GM23338 (cell line): ENCODE measurements at regions not wholly inside any gene's neighbourhood (a gene's known extent, or its start where the extent isn't known, plus 50 kb on each side); places are given as distances from the start of the nearest gene placed in this dataset.

Experiments
- ATAC-seq: fragments of 200-7000 bp; cut with Tn5 transposase; 3 replicates; pipeline ENCODE4 v1.9.1; 2020
- DNase-seq: peaks from one replicate; pipeline ENCODE4 v3.0.0-alpha.2; 2015; ENCODE audit warnings: low spot score
- H2AFZ ChIP-seq: fragments of 200-600 bp; sonication (generic); 2 replicates; pipeline ENCODE4 v1.8.0; 2016; ENCODE audit warnings: antibody characterized with exemption, mild to moderate bottlenecking, moderate library complexity
- H3F3A ChIP-seq: fragments of 200-600 bp; sonication (generic); replicated peaks from 2 replicates; pipeline ENCODE4 v1.8.0; 2017; ENCODE audit warnings: antibody characterized with exemption, mixed run types, low read depth
- H3K27ac ChIP-seq: fragments of 200-600 bp; sonication (generic); 2 replicates; pipeline ENCODE4 v1.6.1; 2016; ENCODE audit warnings: low read depth
- H3K27me3 ChIP-seq: fragments of 200-600 bp; sonication (generic); 2 replicates; pipeline ENCODE4 v1.8.0; 2016; ENCODE audit warnings: mild to moderate bottlenecking, mixed run types, moderate library complexity; ENCODE audit not compliant: insufficient read depth
- H3K36me3 ChIP-seq: fragments of 200-600 bp; sonication (generic); 2 replicates; pipeline ENCODE4 v1.8.0; 2016; ENCODE audit warnings: mild to moderate bottlenecking; ENCODE audit not compliant: insufficient read depth
- H3K4me1 ChIP-seq: fragments of 200-600 bp; sonication (generic); 2 replicates; pipeline ENCODE4 v1.8.0; 2016; ENCODE audit warnings: mild to moderate bottlenecking, moderate library complexity; ENCODE audit not compliant: insufficient read depth
- H3K4me2 ChIP-seq: fragments of 200-600 bp; sonication (generic); 2 replicates; pipeline ENCODE4 v1.7.1; 2017; ENCODE audit warnings: mixed run types
- H3K4me3 ChIP-seq: fragments of 200-600 bp; sonication (generic); 2 replicates; pipeline ENCODE4 v1.6.1; 2016; ENCODE audit warnings: mixed run types
- H3K79me2 ChIP-seq: fragments of 200-600 bp; sonication (generic); replicated peaks from 2 replicates; pipeline ENCODE4 v1.8.0; 2017; ENCODE audit warnings: mild to moderate bottlenecking; ENCODE audit not compliant: insufficient read depth
- H3K9me2 ChIP-seq: fragments of 200-600 bp; sonication (generic); 2 replicates; pipeline ENCODE4 v1.8.0; 2017; ENCODE audit not compliant: insufficient read depth
- H4K20me1 ChIP-seq: fragments of 200-600 bp; sonication (generic); replicated peaks from 2 replicates; pipeline ENCODE4 v1.8.0; 2017; ENCODE audit warnings: mild to moderate bottlenecking; ENCODE audit not compliant: insufficient read depth
- H3K27ac Mint-ChIP-seq: 2 replicates; pipeline ENCODE4 v1.8.0; 2020; ENCODE audit warnings: inconsistent platforms, mild to moderate bottlenecking, moderate library complexity, mixed read lengths
- H3K27me3 Mint-ChIP-seq: 3 replicates; pipeline ENCODE4 v1.8.0; 2022; ENCODE audit warnings: low read depth, mild to moderate bottlenecking, moderate library complexity, mixed read lengths, inconsistent platforms; ENCODE audit not compliant: insufficient read depth, poor library complexity
- H3K36me3 Mint-ChIP-seq: 3 replicates; pipeline ENCODE4 v1.8.0; 2021; ENCODE audit warnings: low read depth, mild to moderate bottlenecking, inconsistent platforms, moderate library complexity, mixed read lengths
- H3K4me1 Mint-ChIP-seq: 3 replicates; pipeline ENCODE4 v1.8.0; 2020; ENCODE audit warnings: mild to moderate bottlenecking, inconsistent platforms, mixed read lengths
- H3K4me3 Mint-ChIP-seq: 3 replicates; pipeline ENCODE4 v1.8.0; 2021; ENCODE audit warnings: moderate library complexity, mild to moderate bottlenecking, inconsistent platforms, mixed read lengths
- H3K9me3 Mint-ChIP-seq: 3 replicates; pipeline ENCODE4 v1.8.0; 2020; ENCODE audit warnings: moderate library complexity, mild to moderate bottlenecking, inconsistent platforms, mixed read lengths
- CREB1 ChIP-seq: fragments of 250-450 bp; sonication (Bioruptor Pico); IDR thresholded peaks from 2 replicates; pipeline ENCODE4 v1.5.0; 2020; ENCODE audit warnings: low read depth, mild to moderate bottlenecking, moderate library complexity
- JUNB ChIP-seq: IDR thresholded peaks from one replicate; pipeline ENCODE4 v1.6.1; 2016; ENCODE audit warnings: antibody characterized with exemption; ENCODE audit not compliant: unreplicated experiment
- NANOG ChIP-seq: IDR thresholded peaks from 2 replicates; pipeline ENCODE4 v1.6.1; 2016; ENCODE audit warnings: antibody characterized with exemption, borderline replicate concordance
- STAT1 ChIP-seq: IDR thresholded peaks from one replicate; pipeline ENCODE4 v1.6.1; 2016; ENCODE audit warnings: antibody characterized with exemption; ENCODE audit not compliant: unreplicated experiment
- ZNF114 ChIP-seq: fragments of 250-450 bp; sonication (Bioruptor Pico); IDR thresholded peaks from 2 replicates; pipeline ENCODE4 v1.5.0; 2020; ENCODE audit warnings: mild to moderate bottlenecking, moderate library complexity
- ZNF331 ChIP-seq: fragments of 250-450 bp; sonication (Bioruptor Pico); IDR thresholded peaks from 2 replicates; pipeline ENCODE4 v1.5.0; 2020; ENCODE audit warnings: low read depth, mild to moderate bottlenecking, moderate library complexity
- TF ChIP-seq, protein P1 (sequence below): IDR thresholded peaks from 2 replicates; pipeline ENCODE4 v1.6.1; 2016; ENCODE audit warnings: antibody characterized with exemption
- TF ChIP-seq, protein P2 (sequence below): IDR thresholded peaks from one replicate; pipeline ENCODE4 v1.6.1; 2018; ENCODE audit warnings: antibody characterized with exemption; ENCODE audit not compliant: unreplicated experiment
- TF ChIP-seq, protein P3 (sequence below): fragments of 250-450 bp; sonication (Bioruptor Pico); IDR thresholded peaks from 2 replicates; pipeline ENCODE4 v1.5.0; 2020; ENCODE audit warnings: mild to moderate bottlenecking, moderate library complexity
- TF ChIP-seq, protein P4 (sequence below), 2 experiments: fragments of 200-600 bp in 1 of 2; sonication (generic) in 1 of 2; conservative IDR thresholded peaks; 2 replicates each; pipeline versions ENCODE4 v1.5.1 to v1.6.1; 2016 to 2017; ENCODE audit warnings: antibody characterized with exemption in 2 of 2, low read depth in 2 of 2, mild to moderate bottlenecking in 2 of 2, moderate library complexity in 1 of 2

DNA sequence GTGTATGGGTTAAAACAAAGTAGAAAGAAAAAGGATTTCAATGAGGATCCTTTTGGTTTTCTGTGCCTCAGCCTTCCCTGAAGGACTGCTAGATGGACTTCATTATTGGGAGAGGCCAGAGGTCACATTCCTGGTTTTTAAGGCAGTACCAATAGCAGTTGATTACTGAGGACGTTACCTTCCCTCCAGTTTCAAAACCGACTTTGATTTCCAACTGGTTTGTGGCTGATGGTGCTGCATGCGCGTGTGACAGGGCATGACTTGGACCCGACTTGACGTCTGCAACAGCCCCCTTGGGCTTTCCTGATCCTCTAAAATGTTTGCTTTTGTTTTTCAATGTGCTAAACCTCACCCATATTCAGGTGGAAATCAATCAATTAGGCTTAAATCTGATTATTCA is 314.3 kb upstream of the ARGLU1 start:
- H3K27ac ChIP-seq = no peak overlapping the region
- no peak overlapping the region for H3K4me3 ChIP-seq
- peaks cover 11% of the 10 kb centered on the region for H3K9me3 Mint-ChIP-seq
- H3K4me1 ChIP-seq = peaks cover 17% of the 10 kb centered on the region
- no peaks in the 10 kb centered on the region for H3K36me3 ChIP-seq
- peaks cover 22% of the 10 kb centered on the region for H3K4me1 Mint-ChIP-seq
- peak overlapping the region; percentile 18; the same call in 1 of the 2 replicates for H3K4me2 ChIP-seq
- ATAC-seq (peak; percentile 51), DNase-seq (peak; percentile 20)
- TF ChIP-seq NANOG = no peak
- H3K27ac Mint-ChIP-seq = peak overlapping the region; percentile 41; the same call in 1 of the 2 replicates
- no peaks in the 10 kb centered on the region for H4K20me1 ChIP-seq
- H3K36me3 Mint-ChIP-seq = peaks cover under 1% of the 10 kb centered on the region; the same call in 1 of the 3 replicates
- H3K4me3 Mint-ChIP-seq = no peak overlapping the region
- peak overlapping the region; percentile 48 for H2AFZ ChIP-seq
- no peaks in the 10 kb centered on the region for H3K27me3 ChIP-seq
- H3K79me2 ChIP-seq = no peaks in the 10 kb centered on the region
- H3F3A ChIP-seq = no peaks in the 10 kb centered on the region
- peaks cover 4% of the 10 kb centered on the region for H3K27me3 Mint-ChIP-seq
- peaks cover 10% of the 10 kb centered on the region; the same call in 1 of the 2 replicates for H3K9me2 ChIP-seq

- Mint-ChIP-seq H3K27me3 (peaks cover 3% of the 10 kb centered on the region), H3K36me3 (no peaks in the 10 kb centered on the region), H3K4me3 (no peak overlapping the region), H3K9me3 (peaks cover 5% of the 10 kb centered on the region; the same call in 2 of the 3 replicates), H3K27ac (no peak overlapping the region), H3K4me1 (peaks cover 22% of the 10 kb centered on the region; the same call in 2 of the 3 replicates)
- H3K27me3 ChIP-seq = no peaks in the 10 kb centered on the region
- H4K20me1 ChIP-seq = no peaks in the 10 kb centered on the region
- no peaks in the 10 kb centered on the region for H3F3A ChIP-seq
- no peak overlapping the region for H3K4me3 ChIP-seq
- no peak overlapping the region for H2AFZ ChIP-seq
- DNase-seq (no peak), ATAC-seq (no peak)
- H3K9me2 ChIP-seq = no peaks in the 10 kb centered on the region
- no peak overlapping the region for H3K4me2 ChIP-seq
- no peaks in the 10 kb centered on the region for H3K36me3 ChIP-seq
- no peaks in the 10 kb centered on the region for H3K79me2 ChIP-seq
- H3K27ac ChIP-seq = no peak overlapping the region
- peaks cover 17% of the 10 kb centered on the region for H3K4me1 ChIP-seq
- TF ChIP-seq, protein P1, sequence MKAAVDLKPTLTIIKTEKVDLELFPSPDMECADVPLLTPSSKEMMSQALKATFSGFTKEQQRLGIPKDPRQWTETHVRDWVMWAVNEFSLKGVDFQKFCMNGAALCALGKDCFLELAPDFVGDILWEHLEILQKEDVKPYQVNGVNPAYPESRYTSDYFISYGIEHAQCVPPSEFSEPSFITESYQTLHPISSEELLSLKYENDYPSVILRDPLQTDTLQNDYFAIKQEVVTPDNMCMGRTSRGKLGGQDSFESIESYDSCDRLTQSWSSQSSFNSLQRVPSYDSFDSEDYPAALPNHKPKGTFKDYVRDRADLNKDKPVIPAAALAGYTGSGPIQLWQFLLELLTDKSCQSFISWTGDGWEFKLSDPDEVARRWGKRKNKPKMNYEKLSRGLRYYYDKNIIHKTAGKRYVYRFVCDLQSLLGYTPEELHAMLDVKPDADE = no peak
- TF ChIP-seq, protein P2, sequence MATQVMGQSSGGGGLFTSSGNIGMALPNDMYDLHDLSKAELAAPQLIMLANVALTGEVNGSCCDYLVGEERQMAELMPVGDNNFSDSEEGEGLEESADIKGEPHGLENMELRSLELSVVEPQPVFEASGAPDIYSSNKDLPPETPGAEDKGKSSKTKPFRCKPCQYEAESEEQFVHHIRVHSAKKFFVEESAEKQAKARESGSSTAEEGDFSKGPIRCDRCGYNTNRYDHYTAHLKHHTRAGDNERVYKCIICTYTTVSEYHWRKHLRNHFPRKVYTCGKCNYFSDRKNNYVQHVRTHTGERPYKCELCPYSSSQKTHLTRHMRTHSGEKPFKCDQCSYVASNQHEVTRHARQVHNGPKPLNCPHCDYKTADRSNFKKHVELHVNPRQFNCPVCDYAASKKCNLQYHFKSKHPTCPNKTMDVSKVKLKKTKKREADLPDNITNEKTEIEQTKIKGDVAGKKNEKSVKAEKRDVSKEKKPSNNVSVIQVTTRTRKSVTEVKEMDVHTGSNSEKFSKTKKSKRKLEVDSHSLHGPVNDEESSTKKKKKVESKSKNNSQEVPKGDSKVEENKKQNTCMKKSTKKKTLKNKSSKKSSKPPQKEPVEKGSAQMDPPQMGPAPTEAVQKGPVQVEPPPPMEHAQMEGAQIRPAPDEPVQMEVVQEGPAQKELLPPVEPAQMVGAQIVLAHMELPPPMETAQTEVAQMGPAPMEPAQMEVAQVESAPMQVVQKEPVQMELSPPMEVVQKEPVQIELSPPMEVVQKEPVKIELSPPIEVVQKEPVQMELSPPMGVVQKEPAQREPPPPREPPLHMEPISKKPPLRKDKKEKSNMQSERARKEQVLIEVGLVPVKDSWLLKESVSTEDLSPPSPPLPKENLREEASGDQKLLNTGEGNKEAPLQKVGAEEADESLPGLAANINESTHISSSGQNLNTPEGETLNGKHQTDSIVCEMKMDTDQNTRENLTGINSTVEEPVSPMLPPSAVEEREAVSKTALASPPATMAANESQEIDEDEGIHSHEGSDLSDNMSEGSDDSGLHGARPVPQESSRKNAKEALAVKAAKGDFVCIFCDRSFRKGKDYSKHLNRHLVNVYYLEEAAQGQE = no peak
- TF ChIP-seq ZNF114 (CRISPR knock-in tag) (no peak), CREB1 (CRISPR knock-in tag) (no peak), NANOG (no peak), JUNB (no peak), STAT1 (no peak), ZNF331 (CRISPR knock-in tag) (no peak)
- TF ChIP-seq, protein P3, sequence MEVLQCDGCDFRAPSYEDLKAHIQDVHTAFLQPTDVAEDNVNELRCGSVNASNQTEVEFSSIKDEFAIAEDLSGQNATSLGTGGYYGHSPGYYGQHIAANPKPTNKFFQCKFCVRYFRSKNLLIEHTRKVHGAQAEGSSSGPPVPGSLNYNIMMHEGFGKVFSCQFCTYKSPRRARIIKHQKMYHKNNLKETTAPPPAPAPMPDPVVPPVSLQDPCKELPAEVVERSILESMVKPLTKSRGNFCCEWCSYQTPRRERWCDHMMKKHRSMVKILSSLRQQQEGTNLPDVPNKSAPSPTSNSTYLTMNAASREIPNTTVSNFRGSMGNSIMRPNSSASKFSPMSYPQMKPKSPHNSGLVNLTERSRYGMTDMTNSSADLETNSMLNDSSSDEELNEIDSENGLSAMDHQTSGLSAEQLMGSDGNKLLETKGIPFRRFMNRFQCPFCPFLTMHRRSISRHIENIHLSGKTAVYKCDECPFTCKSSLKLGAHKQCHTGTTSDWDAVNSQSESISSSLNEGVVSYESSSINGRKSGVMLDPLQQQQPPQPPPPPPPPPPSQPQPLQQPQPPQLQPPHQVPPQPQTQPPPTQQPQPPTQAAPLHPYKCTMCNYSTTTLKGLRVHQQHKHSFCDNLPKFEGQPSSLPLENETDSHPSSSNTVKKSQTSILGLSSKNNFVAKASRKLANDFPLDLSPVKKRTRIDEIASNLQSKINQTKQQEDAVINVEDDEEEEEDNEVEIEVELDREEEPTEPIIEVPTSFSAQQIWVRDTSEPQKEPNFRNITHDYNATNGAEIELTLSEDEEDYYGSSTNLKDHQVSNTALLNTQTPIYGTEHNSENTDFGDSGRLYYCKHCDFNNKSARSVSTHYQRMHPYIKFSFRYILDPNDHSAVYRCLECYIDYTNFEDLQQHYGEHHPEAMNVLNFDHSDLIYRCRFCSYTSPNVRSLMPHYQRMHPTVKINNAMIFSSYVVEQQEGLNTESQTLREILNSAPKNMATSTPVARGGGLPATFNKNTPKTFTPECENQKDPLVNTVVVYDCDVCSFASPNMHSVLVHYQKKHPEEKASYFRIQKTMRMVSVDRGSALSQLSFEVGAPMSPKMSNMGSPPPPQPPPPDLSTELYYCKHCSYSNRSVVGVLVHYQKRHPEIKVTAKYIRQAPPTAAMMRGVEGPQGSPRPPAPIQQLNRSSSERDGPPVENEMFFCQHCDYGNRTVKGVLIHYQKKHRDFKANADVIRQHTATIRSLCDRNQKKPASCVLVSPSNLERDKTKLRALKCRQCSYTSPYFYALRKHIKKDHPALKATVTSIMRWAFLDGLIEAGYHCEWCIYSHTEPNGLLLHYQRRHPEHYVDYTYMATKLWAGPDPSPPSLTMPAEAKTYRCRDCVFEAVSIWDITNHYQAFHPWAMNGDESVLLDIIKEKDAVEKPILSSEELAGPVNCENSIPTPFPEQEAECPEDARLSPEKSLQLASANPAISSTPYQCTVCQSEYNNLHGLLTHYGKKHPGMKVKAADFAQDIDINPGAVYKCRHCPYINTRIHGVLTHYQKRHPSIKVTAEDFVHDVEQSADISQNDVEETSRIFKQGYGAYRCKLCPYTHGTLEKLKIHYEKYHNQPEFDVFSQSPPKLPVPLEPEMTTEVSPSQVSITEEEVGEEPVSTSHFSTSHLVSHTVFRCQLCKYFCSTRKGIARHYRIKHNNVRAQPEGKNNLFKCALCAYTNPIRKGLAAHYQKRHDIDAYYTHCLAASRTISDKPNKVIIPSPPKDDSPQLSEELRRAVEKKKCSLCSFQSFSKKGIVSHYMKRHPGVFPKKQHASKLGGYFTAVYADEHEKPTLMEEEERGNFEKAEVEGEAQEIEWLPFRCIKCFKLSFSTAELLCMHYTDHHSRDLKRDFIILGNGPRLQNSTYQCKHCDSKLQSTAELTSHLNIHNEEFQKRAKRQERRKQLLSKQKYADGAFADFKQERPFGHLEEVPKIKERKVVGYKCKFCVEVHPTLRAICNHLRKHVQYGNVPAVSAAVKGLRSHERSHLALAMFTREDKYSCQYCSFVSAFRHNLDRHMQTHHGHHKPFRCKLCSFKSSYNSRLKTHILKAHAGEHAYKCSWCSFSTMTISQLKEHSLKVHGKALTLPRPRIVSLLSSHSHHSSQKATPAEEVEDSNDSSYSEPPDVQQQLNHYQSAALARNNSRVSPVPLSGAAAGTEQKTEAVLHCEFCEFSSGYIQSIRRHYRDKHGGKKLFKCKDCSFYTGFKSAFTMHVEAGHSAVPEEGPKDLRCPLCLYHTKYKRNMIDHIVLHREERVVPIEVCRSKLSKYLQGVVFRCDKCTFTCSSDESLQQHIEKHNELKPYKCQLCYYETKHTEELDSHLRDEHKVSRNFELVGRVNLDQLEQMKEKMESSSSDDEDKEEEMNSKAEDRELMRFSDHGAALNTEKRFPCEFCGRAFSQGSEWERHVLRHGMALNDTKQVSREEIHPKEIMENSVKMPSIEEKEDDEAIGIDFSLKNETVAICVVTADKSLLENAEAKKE = no peak
- TF ChIP-seq, protein P4, sequence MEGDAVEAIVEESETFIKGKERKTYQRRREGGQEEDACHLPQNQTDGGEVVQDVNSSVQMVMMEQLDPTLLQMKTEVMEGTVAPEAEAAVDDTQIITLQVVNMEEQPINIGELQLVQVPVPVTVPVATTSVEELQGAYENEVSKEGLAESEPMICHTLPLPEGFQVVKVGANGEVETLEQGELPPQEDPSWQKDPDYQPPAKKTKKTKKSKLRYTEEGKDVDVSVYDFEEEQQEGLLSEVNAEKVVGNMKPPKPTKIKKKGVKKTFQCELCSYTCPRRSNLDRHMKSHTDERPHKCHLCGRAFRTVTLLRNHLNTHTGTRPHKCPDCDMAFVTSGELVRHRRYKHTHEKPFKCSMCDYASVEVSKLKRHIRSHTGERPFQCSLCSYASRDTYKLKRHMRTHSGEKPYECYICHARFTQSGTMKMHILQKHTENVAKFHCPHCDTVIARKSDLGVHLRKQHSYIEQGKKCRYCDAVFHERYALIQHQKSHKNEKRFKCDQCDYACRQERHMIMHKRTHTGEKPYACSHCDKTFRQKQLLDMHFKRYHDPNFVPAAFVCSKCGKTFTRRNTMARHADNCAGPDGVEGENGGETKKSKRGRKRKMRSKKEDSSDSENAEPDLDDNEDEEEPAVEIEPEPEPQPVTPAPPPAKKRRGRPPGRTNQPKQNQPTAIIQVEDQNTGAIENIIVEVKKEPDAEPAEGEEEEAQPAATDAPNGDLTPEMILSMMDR (conservative IDR thresholded peaks at IDR 0.05; ENCODE audit: low read depth in 2 of 2) = no peak
These were observed 311.9 kb upstream of the ARGLU1 start for GRCh38 chr13:106879806-106880205.
